ENCODE measurements at regions not wholly inside any gene's neighbourhood (a gene's known extent, or its start where the extent isn't known, plus 50 kb on each side); places are given as distances from the start of the nearest gene placed in this dataset.
"Not testable (repeated sequence)": the region's sequence is repeated elsewhere in the genome, so short reads cannot be mapped to it uniquely, and the experiment has no call there.

- Histone ChIP-seq H3K4me3 (replicated peaks; ENCODE audit: low read depth, low read length) (no peak overlapping the region), H3K27me3 (replicated peaks; ENCODE audit: control insufficient read depth, insufficient read depth, low read length) (no peaks in the 10 kb centered on the region), H3K36me3 (ENCODE audit: control insufficient read depth, insufficient read depth, low read length) (no peaks in the 10 kb centered on the region)
- TF ChIP-seq CTCF (IDR thresholded peaks at IDR 0.05; ENCODE audit: insufficient read depth, low read length, poor library complexity, severe bottlenecking): no peak
- no peak for DNase-seq (ENCODE audit: extremely low read depth, insufficient read length)
Observed at GRCh38 chr10:35979116-35979515, 337.0 kb upstream of the FZD8 start.

- not testable (repeated sequence) for H3K27me3 ChIP-seq (replicated peaks; ENCODE audit: control insufficient read depth, insufficient read depth, low read length); H3K36me3 ChIP-seq (ENCODE audit: control insufficient read depth, insufficient read depth, low read length); DNase-seq (ENCODE audit: extremely low read depth, insufficient read length); H3K4me3 ChIP-seq (replicated peaks; ENCODE audit: low read depth, low read length)
Observed at GRCh38 chr10:35973912-35974591, 332.0 kb upstream of the FZD8 start.

GRCh38 chr10:35972275-35972674, 330.2 kb upstream of the FZD8 start:
- TF ChIP-seq CTCF (IDR thresholded peaks at IDR 0.05; ENCODE audit: insufficient read depth, low read length, poor library complexity, severe bottlenecking): no peak
- no peak overlapping the region for H3K4me3 ChIP-seq (replicated peaks; ENCODE audit: low read depth, low read length)
- no peak for DNase-seq (ENCODE audit: extremely low read depth, insufficient read length)
- H3K36me3 ChIP-seq (ENCODE audit: control insufficient read depth, insufficient read depth, low read length): no peaks in the 10 kb centered on the region
- H3K27me3 ChIP-seq (replicated peaks; ENCODE audit: control insufficient read depth, insufficient read depth, low read length): no peaks in the 10 kb centered on the region

GRCh38 chr10:35971397-35971796, 329.3 kb upstream of the FZD8 start:
- Histone ChIP-seq H3K4me3 (replicated peaks; ENCODE audit: low read depth, low read length) (no peak overlapping the region), H3K36me3 (ENCODE audit: control insufficient read depth, insufficient read depth, low read length) (no peaks in the 10 kb centered on the region), H3K27me3 (replicated peaks; ENCODE audit: control insufficient read depth, insufficient read depth, low read length) (no peaks in the 10 kb centered on the region)
- TF ChIP-seq CTCF (IDR thresholded peaks at IDR 0.05; ENCODE audit: insufficient read depth, low read length, poor library complexity, severe bottlenecking): no peak
- no peak for DNase-seq (ENCODE audit: extremely low read depth, insufficient read length)

GRCh38 chr10:35963685-35964084, 321.6 kb upstream of the FZD8 start:
- Histone ChIP-seq H3K36me3 (ENCODE audit: control insufficient read depth, insufficient read depth, low read length) (no peaks in the 10 kb centered on the region), H3K27me3 (replicated peaks; ENCODE audit: control insufficient read depth, insufficient read depth, low read length) (no peaks in the 10 kb centered on the region), H3K4me3 (replicated peaks; ENCODE audit: low read depth, low read length) (no peak overlapping the region)
- no peak for DNase-seq (ENCODE audit: extremely low read depth, insufficient read length)
- TF ChIP-seq CTCF (IDR thresholded peaks at IDR 0.05; ENCODE audit: insufficient read depth, low read length, poor library complexity, severe bottlenecking): no peak

GRCh38 chr10:35961501-35961900, 319.4 kb upstream of the FZD8 start:
- TF ChIP-seq CTCF (IDR thresholded peaks at IDR 0.05; ENCODE audit: insufficient read depth, low read length, poor library complexity, severe bottlenecking): no peak
- no peak overlapping the region for H3K4me3 ChIP-seq (replicated peaks; ENCODE audit: low read depth, low read length)
- H3K36me3 ChIP-seq (ENCODE audit: control insufficient read depth, insufficient read depth, low read length): no peaks in the 10 kb centered on the region
- no peaks in the 10 kb centered on the region for H3K27me3 ChIP-seq (replicated peaks; ENCODE audit: control insufficient read depth, insufficient read depth, low read length)
- no peak for DNase-seq (ENCODE audit: extremely low read depth, insufficient read length)
